Tibial artery (tissue), 4 donors: ENCODE measurements at regions not wholly inside any gene's neighbourhood (a gene's known extent, or its start where the extent isn't known, plus 50 kb on each side); places are given as distances from the start of the nearest gene placed in this dataset.

Source experiments
- DNase-seq, 2 donors: peaks; one replicate each; pipeline ENCODE4 v3.0.0-alpha.2; 2019
- H3K27ac ChIP-seq, 2 donors: fragments of 200-600 bp; sonication (generic) in 1 of 2; 1 replicate in 1 of 2; 2 replicates in 1 of 2; pipeline ENCODE4 v1.5.1; 2018 to 2019; ENCODE audit warnings: mild to moderate bottlenecking in 1 of 2
- H3K27me3 ChIP-seq, 2 donors: fragments of 200-600 bp; sonication (generic) in 1 of 2; one replicate each; pipeline versions ENCODE4 v1.5.1 to v1.6.0; 2016 to 2019
- H3K36me3 ChIP-seq, 3 donors: fragments of 200-600 bp; sonication (generic) in 2 of 3; one replicate each; pipeline ENCODE4 v1.5.1; 2016 to 2019; ENCODE audit warnings: mild to moderate bottlenecking in 2 of 3
- H3K4me1 ChIP-seq, 4 donors: fragments of 200-600 bp; sonication (generic) in 2 of 4; 1 replicate in 3 of 4; 2 replicates in 1 of 4; pipeline ENCODE4 v1.5.1; 2016 to 2019
- H3K4me3 ChIP-seq, 2 donors: fragments of 200-600 bp; sonication (generic) in 1 of 2; 1 replicate in 1 of 2; 2 replicates in 1 of 2; pipeline ENCODE4 v1.5.1; 2018 to 2019; ENCODE audit warnings: mild to moderate bottlenecking in 2 of 2
- H3K9me3 ChIP-seq, 3 donors: fragments of 200-600 bp; sonication (generic) in 1 of 3; one replicate each; pipeline ENCODE4 v1.5.1; 2016 to 2019
- intact Hi-C: fragments of 100-400 bp; cut with DNase I; formaldehyde crosslinking; loops from one replicate; pipeline ENCODE4 v1.15.0; 2023; ENCODE audit warnings: low total_unique reads
- TF ChIP-seq, protein P1 (sequence below), 2 experiments: fragments of 200-600 bp in 1 of 2; fragments of 450-650 bp in 1 of 2; IDR thresholded peaks; one replicate each; pipeline ENCODE4 v1.5.1; 2017 to 2019; ENCODE audit warnings: antibody characterized with exemption in 2 of 2, mild to moderate bottlenecking in 1 of 2, moderate library complexity in 1 of 2

DNA sequence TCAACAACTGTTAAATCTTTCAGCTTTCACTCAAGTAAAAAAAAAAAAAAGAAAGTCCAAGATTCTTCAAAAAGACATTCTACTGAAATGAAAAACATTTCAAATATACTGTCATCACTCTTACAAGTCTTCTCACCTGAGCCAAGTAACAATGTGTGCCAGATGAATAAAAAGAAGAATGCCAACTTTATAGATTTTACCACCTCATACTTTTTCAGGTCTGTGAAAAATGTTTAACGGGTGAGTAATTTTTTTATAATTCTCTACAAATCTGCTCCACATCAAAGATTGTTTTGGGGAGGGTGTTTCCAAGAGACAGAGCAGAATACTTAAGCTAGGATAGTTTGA is 181.0 kb upstream of the BMP4 start:
- DNase-seq: no peak
- no peaks in the 10 kb centered on the region for H3K9me3 ChIP-seq
- TF ChIP-seq, protein P1, sequence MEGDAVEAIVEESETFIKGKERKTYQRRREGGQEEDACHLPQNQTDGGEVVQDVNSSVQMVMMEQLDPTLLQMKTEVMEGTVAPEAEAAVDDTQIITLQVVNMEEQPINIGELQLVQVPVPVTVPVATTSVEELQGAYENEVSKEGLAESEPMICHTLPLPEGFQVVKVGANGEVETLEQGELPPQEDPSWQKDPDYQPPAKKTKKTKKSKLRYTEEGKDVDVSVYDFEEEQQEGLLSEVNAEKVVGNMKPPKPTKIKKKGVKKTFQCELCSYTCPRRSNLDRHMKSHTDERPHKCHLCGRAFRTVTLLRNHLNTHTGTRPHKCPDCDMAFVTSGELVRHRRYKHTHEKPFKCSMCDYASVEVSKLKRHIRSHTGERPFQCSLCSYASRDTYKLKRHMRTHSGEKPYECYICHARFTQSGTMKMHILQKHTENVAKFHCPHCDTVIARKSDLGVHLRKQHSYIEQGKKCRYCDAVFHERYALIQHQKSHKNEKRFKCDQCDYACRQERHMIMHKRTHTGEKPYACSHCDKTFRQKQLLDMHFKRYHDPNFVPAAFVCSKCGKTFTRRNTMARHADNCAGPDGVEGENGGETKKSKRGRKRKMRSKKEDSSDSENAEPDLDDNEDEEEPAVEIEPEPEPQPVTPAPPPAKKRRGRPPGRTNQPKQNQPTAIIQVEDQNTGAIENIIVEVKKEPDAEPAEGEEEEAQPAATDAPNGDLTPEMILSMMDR (IDR thresholded peaks at IDR 0.05): no peak
- H3K4me1 ChIP-seq: peaks cover 0 to 10% (median 0%) of the 10 kb centered on the region in 4 donors
- H3K27me3 ChIP-seq: no peaks in the 10 kb centered on the region
- intact Hi-C loops: no loop called here
- H3K4me3 ChIP-seq: no peak overlapping the region
- H3K36me3 ChIP-seq: no peaks in the 10 kb centered on the region
- no peak overlapping the region for H3K27ac ChIP-seq

DNA sequence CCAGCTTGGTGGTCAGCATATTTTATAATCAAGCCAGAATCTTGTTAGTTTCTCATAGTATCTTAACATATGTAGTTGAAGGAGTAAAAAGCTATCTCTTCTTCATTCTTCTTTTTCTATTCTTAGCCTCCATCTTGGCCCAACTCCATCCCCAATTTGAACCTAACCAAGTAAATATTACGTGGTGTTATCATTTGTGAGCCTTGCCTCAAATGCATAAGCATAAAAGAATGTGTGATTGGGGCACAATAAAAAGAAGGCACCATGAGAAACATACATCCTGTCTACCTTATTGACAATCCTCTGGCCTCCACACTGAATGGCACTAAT is 181.4 kb upstream of the BMP4 start:
- H3K4me1 ChIP-seq: peaks cover 0 to 10% (median 0%) of the 10 kb centered on the region in 4 donors
- intact Hi-C loops: no loop called here
- no peak overlapping the region for H3K4me3 ChIP-seq
- no peak for DNase-seq
- no peaks in the 10 kb centered on the region for H3K36me3 ChIP-seq
- TF ChIP-seq, protein P1 (IDR thresholded peaks at IDR 0.05): no peak
- no peaks in the 10 kb centered on the region for H3K27me3 ChIP-seq
- no peaks in the 10 kb centered on the region for H3K9me3 ChIP-seq
- H3K27ac ChIP-seq: no peak overlapping the region

DNA sequence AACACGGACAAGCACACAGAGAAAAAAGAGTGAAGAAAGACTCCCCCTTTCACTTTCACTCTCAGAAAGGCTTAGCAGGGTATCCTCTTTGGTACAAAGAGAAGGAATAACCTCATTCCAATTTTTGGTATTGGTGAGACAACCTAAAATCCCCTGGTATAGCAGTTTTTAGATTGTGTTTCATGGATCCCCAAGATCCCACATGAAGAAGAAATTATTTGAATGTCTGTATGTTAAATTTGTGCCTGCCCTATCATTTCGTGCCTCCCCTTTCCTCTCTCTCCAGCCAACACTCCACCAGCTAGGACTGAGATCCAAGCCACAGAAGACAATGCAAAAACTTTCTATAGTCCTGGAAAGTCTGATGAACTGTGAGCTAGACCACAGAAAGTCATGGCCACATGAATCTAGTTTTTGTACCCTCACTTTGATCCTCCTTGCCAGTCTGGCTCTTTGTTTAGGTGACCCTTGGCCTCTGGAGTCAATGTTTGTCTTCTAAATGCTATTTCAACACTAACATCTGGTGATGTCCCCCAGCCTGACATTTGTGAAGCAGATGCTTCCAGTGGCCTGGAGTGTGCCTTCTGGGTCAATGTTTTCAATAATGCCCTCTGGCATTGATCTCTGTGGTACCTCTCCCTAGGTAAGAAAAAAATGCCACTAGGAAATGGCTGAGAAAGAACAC is 181.9 kb upstream of the BMP4 start:
- intact Hi-C loops: no loop called here
- Histone ChIP-seq H3K4me1 (peaks cover 0 to 10% (median 0%) of the 10 kb centered on the region in 4 donors), H3K27me3 (no peaks in the 10 kb centered on the region), H3K36me3 (no peaks in the 10 kb centered on the region), H3K4me3 (no peak overlapping the region), H3K27ac (no peak overlapping the region), H3K9me3 (no peaks in the 10 kb centered on the region)
- no peak for DNase-seq
- TF ChIP-seq, protein P1 (IDR thresholded peaks at IDR 0.05): no peak

DNA sequence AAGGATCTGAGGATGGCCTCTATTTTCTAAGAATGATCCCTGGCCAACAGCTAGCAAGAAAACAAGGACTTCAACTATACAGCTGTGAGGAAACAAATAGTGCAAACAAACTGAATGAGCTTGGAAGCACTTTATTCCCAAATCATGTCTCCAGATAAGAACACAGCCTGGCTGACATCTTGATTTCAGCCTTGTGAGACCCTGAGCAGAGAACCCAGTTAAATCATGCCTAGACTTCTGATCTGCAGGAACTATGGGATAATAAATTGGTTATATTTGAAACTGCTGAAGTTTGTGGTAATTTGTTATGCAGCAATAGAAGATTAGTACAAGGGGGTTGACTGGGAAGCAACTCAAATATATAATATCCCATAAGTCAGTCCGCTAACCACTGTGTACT is 183.9 kb upstream of the BMP4 start:
- intact Hi-C loops: no loop called here
- DNase-seq: no peak
- TF ChIP-seq, protein P1 (IDR thresholded peaks at IDR 0.05): no peak

DNA sequence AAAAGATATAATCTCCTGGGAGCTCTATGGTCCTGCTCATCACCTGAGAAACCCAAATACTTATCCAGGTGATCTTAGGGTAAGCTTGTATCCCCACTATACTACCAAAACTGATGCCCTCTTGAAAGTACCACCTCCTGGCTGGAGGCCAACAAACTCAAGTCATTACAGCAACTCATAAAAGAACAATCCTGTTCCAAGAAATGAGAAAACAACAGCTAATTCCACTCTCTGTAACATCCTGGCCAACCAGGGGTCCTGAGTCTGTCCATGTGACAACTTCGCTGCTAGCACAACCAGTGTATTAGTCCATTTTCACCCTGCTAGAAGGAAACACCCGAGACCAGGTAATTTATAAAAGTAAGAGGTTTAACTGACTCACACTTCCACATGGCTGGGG is 190.0 kb upstream of the BMP4 start:
- intact Hi-C loops: no loop called here
- H3K4me3 ChIP-seq: no peak overlapping the region
- no peaks in the 10 kb centered on the region for H3K36me3 ChIP-seq
- TF ChIP-seq, protein P1 (IDR thresholded peaks at IDR 0.05): no peak
- H3K9me3 ChIP-seq: peaks cover 0 to 16% (median 3%) of the 10 kb centered on the region in 3 donors
- no peak overlapping the region for H3K27ac ChIP-seq
- DNase-seq: no peak
- H3K27me3 ChIP-seq: no peaks in the 10 kb centered on the region
- H3K4me1 ChIP-seq: no peaks in the 10 kb centered on the region

More for the DNA sequence above, 183.9 kb upstream of the BMP4 start:
- Histone ChIP-seq H3K27me3 (no peaks in the 10 kb centered on the region), H3K4me3 (no peak overlapping the region), H3K36me3 (no peaks in the 10 kb centered on the region), H3K4me1 (peaks cover 0 to 10% (median 0%) of the 10 kb centered on the region in 4 donors), H3K27ac (no peak overlapping the region), H3K9me3 (no peaks in the 10 kb centered on the region)

DNA sequence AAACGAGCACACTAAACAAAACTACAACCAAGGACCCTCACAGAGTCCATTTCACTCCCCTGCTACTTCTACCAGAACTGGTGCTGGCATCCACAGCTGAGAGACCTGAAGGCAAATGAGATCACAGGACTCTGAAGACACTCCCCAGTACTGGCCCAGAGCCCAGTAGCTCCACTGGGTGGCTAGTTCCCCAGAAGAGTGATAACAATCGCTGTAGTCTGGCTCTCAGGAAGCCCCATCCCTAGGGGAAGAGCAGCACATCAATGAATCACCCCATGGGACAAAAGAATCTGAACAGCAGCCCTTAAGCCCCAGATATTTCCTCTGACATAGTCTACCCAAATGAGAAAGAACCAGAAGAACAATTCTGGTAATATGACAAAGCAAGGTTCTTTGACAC is 190.7 kb upstream of the BMP4 start:
- Histone ChIP-seq H3K27ac (no peak overlapping the region), H3K9me3 (peaks cover 0 to 16% (median 3%) of the 10 kb centered on the region in 3 donors), H3K36me3 (no peaks in the 10 kb centered on the region), H3K4me3 (no peak overlapping the region), H3K27me3 (no peaks in the 10 kb centered on the region), H3K4me1 (no peaks in the 10 kb centered on the region)
- no peak for DNase-seq
- intact Hi-C loops: no loop called here
- TF ChIP-seq, protein P1 (IDR thresholded peaks at IDR 0.05): no peak
